ENCODE measurements at regions not wholly inside any gene's neighbourhood (a gene's known extent, or its start where the extent isn't known, plus 50 kb on each side); places are given as distances from the start of the nearest gene placed in this dataset.
A peak's percentile ranks its signal among the peaks of the same experiment; 100 is the strongest.

GRCh38 chr15:72982714-72983113 is 69.5 kb upstream of the NEO1 start:
- no peak for TF ChIP-seq CTCF (IDR thresholded peaks at IDR 0.05; ENCODE audit: low read depth, low read length)
- Histone ChIP-seq H3K4me3 (no peak overlapping the region), H3K4me1 (ENCODE audit: low read depth) (no peaks in the 10 kb centered on the region), H3K27me3 (no peaks in the 10 kb centered on the region), H3K36me3 (no peaks in the 10 kb centered on the region), H3K9me3 (ENCODE audit: low read depth) (no peaks in the 10 kb centered on the region), H3K27ac (no peak overlapping the region)
- DNase-seq (ENCODE audit: low read depth in 1 of 2, low spot score in 1 of 2), result peak in 1 of 2 donors; percentile 27

- TF ChIP-seq CTCF (IDR thresholded peaks at IDR 0.05; ENCODE audit: low read depth, low read length), result no peak
Measured at GRCh38 chr15:72980661-72981060, 71.6 kb upstream of the NEO1 start.

GRCh38 chr15:72979791-72980190 is 72.5 kb upstream of the NEO1 start:
- DNase-seq (ENCODE audit: low read depth in 1 of 2, low spot score in 1 of 2), result no peak
- no peaks in the 10 kb centered on the region for H3K36me3 ChIP-seq
- no peaks in the 10 kb centered on the region for H3K27me3 ChIP-seq
- no peak for TF ChIP-seq CTCF (IDR thresholded peaks at IDR 0.05; ENCODE audit: low read depth, low read length)
- H3K27ac ChIP-seq, result no peak overlapping the region
- no peaks in the 10 kb centered on the region for H3K9me3 ChIP-seq (ENCODE audit: low read depth)
- H3K4me3 ChIP-seq, result no peak overlapping the region
- no peaks in the 10 kb centered on the region for H3K4me1 ChIP-seq (ENCODE audit: low read depth)

More at GRCh38 chr15:72980661-72981060, 71.6 kb upstream of the NEO1 start:
- Histone ChIP-seq H3K4me3 (no peak overlapping the region), H3K4me1 (ENCODE audit: low read depth) (no peaks in the 10 kb centered on the region), H3K27ac (no peak overlapping the region), H3K36me3 (no peaks in the 10 kb centered on the region), H3K9me3 (ENCODE audit: low read depth) (no peaks in the 10 kb centered on the region), H3K27me3 (no peaks in the 10 kb centered on the region)
- no peak for DNase-seq (ENCODE audit: low read depth in 1 of 2, low spot score in 1 of 2)

GRCh38 chr15:72979308-72979707 is 73.0 kb upstream of the NEO1 start:
- Histone ChIP-seq H3K27me3 (no peaks in the 10 kb centered on the region), H3K9me3 (ENCODE audit: low read depth) (no peaks in the 10 kb centered on the region), H3K4me1 (ENCODE audit: low read depth) (no peaks in the 10 kb centered on the region), H3K27ac (no peak overlapping the region), H3K4me3 (no peak overlapping the region), H3K36me3 (no peaks in the 10 kb centered on the region)
- TF ChIP-seq CTCF (IDR thresholded peaks at IDR 0.05; ENCODE audit: low read depth, low read length), result no peak
- DNase-seq (ENCODE audit: low read depth in 1 of 2, low spot score in 1 of 2), result no peak

- DNase-seq (ENCODE audit: low read depth in 1 of 2, low spot score in 1 of 2), result no peak
- TF ChIP-seq CTCF (IDR thresholded peaks at IDR 0.05; ENCODE audit: low read depth, low read length), result no peak
- no peak overlapping the region for H3K27ac ChIP-seq
- no peaks in the 10 kb centered on the region for H3K27me3 ChIP-seq
- no peaks in the 10 kb centered on the region for H3K9me3 ChIP-seq (ENCODE audit: low read depth)
- no peaks in the 10 kb centered on the region for H3K36me3 ChIP-seq
- no peak overlapping the region for H3K4me3 ChIP-seq
- H3K4me1 ChIP-seq (ENCODE audit: low read depth), result no peaks in the 10 kb centered on the region
Measured at GRCh38 chr15:72978223-72978622, 74.0 kb upstream of the NEO1 start.

GRCh38 chr15:72972362-72972761 is 79.9 kb upstream of the NEO1 start:
- no peak for DNase-seq (ENCODE audit: low read depth in 1 of 2, low spot score in 1 of 2)
- no peak for TF ChIP-seq CTCF (IDR thresholded peaks at IDR 0.05; ENCODE audit: low read depth, low read length)
- H3K27me3 ChIP-seq, result no peaks in the 10 kb centered on the region

More at GRCh38 chr15:72972362-72972761, 79.9 kb upstream of the NEO1 start:
- no peaks in the 10 kb centered on the region for H3K36me3 ChIP-seq
- peaks cover 5% of the 10 kb centered on the region for H3K4me1 ChIP-seq (ENCODE audit: low read depth)
- no peaks in the 10 kb centered on the region for H3K9me3 ChIP-seq (ENCODE audit: low read depth)
- no peak overlapping the region for H3K27ac ChIP-seq
- H3K4me3 ChIP-seq, result no peak overlapping the region
